Neural progenitor cell (in vitro differentiated cells): ENCODE measurements at regions not wholly inside any gene's neighbourhood (a gene's known extent, or its start where the extent isn't known, plus 50 kb on each side); places are given as distances from the start of the nearest gene placed in this dataset.

ENCODE experiments used
- EZH2 ChIP-seq: fragments of 200-600 bp; sonication (generic); IDR thresholded peaks from 2 replicates; pipeline ENCODE4 v1.6.1; 2017; ENCODE audit warnings: antibody characterized with exemption, mild to moderate bottlenecking, moderate library complexity
- TF ChIP-seq, protein P1 (sequence below): fragments of 200-600 bp; sonication (generic); IDR thresholded peaks from 2 replicates; pipeline ENCODE4 v1.5.1; 2017; ENCODE audit warnings: antibody characterized with exemption, mild to moderate bottlenecking

DNA sequence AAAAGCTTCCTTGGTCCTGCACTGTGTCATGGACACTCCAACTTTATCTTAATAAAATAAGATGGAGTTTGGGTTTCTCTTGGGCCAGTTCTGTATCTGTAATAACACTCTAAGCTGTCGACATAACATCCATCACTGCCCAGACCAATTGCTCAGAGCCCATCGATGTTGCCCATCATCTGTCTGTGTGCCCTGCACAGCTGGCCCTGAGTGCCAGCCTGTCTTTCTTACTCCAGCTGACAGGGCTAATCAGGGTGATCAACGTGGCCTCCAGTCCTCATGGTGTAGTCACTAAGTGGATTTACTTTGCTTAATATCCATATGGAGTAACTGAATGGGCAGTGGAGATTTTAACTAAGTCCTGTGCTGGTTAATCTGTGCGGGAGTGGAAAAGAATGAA lies 419.8 kb upstream of the TPM1 start:
- TF ChIP-seq, protein P1, sequence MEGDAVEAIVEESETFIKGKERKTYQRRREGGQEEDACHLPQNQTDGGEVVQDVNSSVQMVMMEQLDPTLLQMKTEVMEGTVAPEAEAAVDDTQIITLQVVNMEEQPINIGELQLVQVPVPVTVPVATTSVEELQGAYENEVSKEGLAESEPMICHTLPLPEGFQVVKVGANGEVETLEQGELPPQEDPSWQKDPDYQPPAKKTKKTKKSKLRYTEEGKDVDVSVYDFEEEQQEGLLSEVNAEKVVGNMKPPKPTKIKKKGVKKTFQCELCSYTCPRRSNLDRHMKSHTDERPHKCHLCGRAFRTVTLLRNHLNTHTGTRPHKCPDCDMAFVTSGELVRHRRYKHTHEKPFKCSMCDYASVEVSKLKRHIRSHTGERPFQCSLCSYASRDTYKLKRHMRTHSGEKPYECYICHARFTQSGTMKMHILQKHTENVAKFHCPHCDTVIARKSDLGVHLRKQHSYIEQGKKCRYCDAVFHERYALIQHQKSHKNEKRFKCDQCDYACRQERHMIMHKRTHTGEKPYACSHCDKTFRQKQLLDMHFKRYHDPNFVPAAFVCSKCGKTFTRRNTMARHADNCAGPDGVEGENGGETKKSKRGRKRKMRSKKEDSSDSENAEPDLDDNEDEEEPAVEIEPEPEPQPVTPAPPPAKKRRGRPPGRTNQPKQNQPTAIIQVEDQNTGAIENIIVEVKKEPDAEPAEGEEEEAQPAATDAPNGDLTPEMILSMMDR: no peak
- no peak for TF ChIP-seq EZH2
